Loucy (cell line): ENCODE measurements at regions not wholly inside any gene's neighbourhood (a gene's known extent, or its start where the extent isn't known, plus 50 kb on each side); places are given as distances from the start of the nearest gene placed in this dataset.

Experiments
- H2AFZ ChIP-seq: fragments of 200-600 bp; sonication (generic); 2 replicates; pipeline ENCODE4 v1.6.0; 2016; ENCODE audit warnings: antibody characterized with exemption, mild to moderate bottlenecking, low read length, moderate library complexity
- H3F3A ChIP-seq: fragments of 200-600 bp; 2 replicates; pipeline ENCODE4 v1.6.0; 2016; ENCODE audit warnings: antibody characterized with exemption, low read depth, mild to moderate bottlenecking
- H3K27me3 ChIP-seq: fragments of 200-600 bp; sonication (generic); 2 replicates; pipeline ENCODE4 v1.6.1; 2014; ENCODE audit warnings: low read length, mild to moderate bottlenecking; ENCODE audit not compliant: insufficient read depth, poor library complexity, severe bottlenecking
- H3K36me3 ChIP-seq: fragments of 200-600 bp; sonication (generic); 2 replicates; pipeline ENCODE4 v1.6.1; 2016; ENCODE audit warnings: low read length; ENCODE audit not compliant: insufficient read depth
- H3K4me1 ChIP-seq: fragments of 200-600 bp; sonication (generic); 2 replicates; pipeline ENCODE4 v1.5.1; 2014; ENCODE audit warnings: low read length, mild to moderate bottlenecking; ENCODE audit not compliant: insufficient read depth, poor library complexity, severe bottlenecking
- H3K4me2 ChIP-seq: fragments of 200-600 bp; sonication (generic); 2 replicates; pipeline ENCODE4 v1.6.0; 2014; ENCODE audit warnings: antibody characterized with exemption, low read length, low read depth, mild to moderate bottlenecking; ENCODE audit not compliant: poor library complexity, severe bottlenecking
- H3K4me3 ChIP-seq: fragments of 200-600 bp; sonication (generic); 2 replicates; pipeline ENCODE4 v1.5.1; 2014; ENCODE audit warnings: low read length, mild to moderate bottlenecking, mixed read lengths; ENCODE audit not compliant: poor library complexity, severe bottlenecking
- H3K79me2 ChIP-seq: fragments of 200-600 bp; sonication (generic); 2 replicates; pipeline ENCODE4 v1.6.1; 2014; ENCODE audit warnings: low read length; ENCODE audit not compliant: insufficient read depth
- H3K9ac ChIP-seq: fragments of 200-600 bp; sonication (generic); 2 replicates; pipeline ENCODE4 v1.6.0; 2014; ENCODE audit warnings: mild to moderate bottlenecking, low read depth, low read length, moderate library complexity; ENCODE audit not compliant: poor library complexity, severe bottlenecking
- H3K9me2 ChIP-seq: fragments of 200-600 bp; sonication (generic); replicated peaks from 2 replicates; pipeline ENCODE4 v1.6.1; 2016; ENCODE audit warnings: low read depth, low read length, mixed read lengths
- H3K9me3 ChIP-seq: fragments of 200-600 bp; sonication (generic); 2 replicates; pipeline ENCODE4 v1.6.1; 2014; ENCODE audit warnings: mild to moderate bottlenecking, antibody characterized with exemption, low read length, low read depth; ENCODE audit not compliant: insufficient read depth
- H4K20me1 ChIP-seq: fragments of 200-600 bp; sonication (generic); 2 replicates; pipeline ENCODE4 v1.6.0; 2014; ENCODE audit warnings: antibody characterized with exemption, low read length, mild to moderate bottlenecking; ENCODE audit not compliant: insufficient read depth, poor library complexity, severe bottlenecking
- EZH2phosphoT487 ChIP-seq: fragments of 200-600 bp; IDR thresholded peaks from 2 replicates; pipeline ENCODE4 v1.6.1; 2018; ENCODE audit warnings: antibody characterized with exemption, mild to moderate bottlenecking, moderate library complexity, borderline replicate concordance
- TF ChIP-seq, protein P1 (sequence below): fragments of 200-600 bp; sonication (generic); conservative IDR thresholded peaks from 2 replicates; pipeline ENCODE4 v1.5.1; 2014; ENCODE audit warnings: mild to moderate bottlenecking, antibody characterized with exemption, low read length

DNA sequence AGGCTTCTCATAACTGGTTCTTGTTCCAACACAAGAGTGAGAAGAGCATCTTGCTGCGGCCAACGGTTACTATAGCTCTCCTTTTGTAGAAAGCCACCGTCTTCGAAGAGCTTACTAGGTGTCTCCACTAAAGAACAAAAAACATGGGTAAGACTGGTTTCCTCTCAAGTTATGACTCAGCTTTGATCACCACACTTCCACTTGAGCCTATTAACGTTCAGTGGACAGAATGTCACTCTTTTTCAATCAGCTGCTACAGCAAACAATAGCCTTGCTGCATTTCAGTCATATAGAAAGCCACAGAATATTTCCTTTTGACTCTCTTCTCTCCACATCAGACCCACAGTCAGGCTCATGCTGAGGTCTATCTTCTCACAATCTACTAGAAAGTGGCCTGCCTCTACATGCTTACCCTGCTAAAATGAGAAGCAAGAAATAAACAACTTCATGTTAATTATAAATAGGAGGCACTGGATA lies 243.5 kb upstream of the PREP start:
- H3K79me2 ChIP-seq, result no peaks in the 10 kb centered on the region
- H3K9me3 ChIP-seq, result no peaks in the 10 kb centered on the region
- H3K9ac ChIP-seq, result no peak overlapping the region
- H3K4me1 ChIP-seq, result peaks cover 11% of the 10 kb centered on the region
- H2AFZ ChIP-seq, result no peak overlapping the region
- H3K4me3 ChIP-seq, result no peak overlapping the region
- no peak for TF ChIP-seq EZH2phosphoT487
- TF ChIP-seq, protein P1, sequence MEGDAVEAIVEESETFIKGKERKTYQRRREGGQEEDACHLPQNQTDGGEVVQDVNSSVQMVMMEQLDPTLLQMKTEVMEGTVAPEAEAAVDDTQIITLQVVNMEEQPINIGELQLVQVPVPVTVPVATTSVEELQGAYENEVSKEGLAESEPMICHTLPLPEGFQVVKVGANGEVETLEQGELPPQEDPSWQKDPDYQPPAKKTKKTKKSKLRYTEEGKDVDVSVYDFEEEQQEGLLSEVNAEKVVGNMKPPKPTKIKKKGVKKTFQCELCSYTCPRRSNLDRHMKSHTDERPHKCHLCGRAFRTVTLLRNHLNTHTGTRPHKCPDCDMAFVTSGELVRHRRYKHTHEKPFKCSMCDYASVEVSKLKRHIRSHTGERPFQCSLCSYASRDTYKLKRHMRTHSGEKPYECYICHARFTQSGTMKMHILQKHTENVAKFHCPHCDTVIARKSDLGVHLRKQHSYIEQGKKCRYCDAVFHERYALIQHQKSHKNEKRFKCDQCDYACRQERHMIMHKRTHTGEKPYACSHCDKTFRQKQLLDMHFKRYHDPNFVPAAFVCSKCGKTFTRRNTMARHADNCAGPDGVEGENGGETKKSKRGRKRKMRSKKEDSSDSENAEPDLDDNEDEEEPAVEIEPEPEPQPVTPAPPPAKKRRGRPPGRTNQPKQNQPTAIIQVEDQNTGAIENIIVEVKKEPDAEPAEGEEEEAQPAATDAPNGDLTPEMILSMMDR, result no peak
- H4K20me1 ChIP-seq, result no peaks in the 10 kb centered on the region
- H3K9me2 ChIP-seq, result no peaks in the 10 kb centered on the region
- no peaks in the 10 kb centered on the region for H3K27me3 ChIP-seq
- H3K36me3 ChIP-seq, result no peaks in the 10 kb centered on the region
- H3F3A ChIP-seq, result no peaks in the 10 kb centered on the region; the same call in 1 of the 2 replicates
- no peak overlapping the region for H3K4me2 ChIP-seq

DNA sequence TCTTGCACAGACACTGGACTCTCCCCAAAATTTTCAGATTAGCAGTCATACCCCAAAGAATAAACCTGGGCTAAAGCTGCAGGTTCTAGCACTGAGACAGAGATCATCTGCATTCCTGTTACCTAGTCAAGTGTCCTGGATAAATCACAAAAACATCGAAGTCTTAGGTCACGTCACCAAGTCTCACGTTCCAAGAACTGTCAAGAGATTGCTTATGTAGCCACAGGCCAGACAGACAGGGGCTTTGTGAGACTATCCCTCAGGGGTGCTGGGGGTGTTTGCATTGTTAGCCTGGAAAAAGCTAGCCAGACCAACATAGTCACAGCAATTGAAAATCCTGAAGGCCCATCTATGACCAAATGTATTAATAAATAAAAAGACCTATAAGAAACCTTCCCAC lies 243.1 kb upstream of the PREP start:
- Histone ChIP-seq H3K36me3 (no peaks in the 10 kb centered on the region), H3K4me2 (no peak overlapping the region), H3K4me1 (peaks cover 11% of the 10 kb centered on the region), H4K20me1 (no peaks in the 10 kb centered on the region), H3K79me2 (no peaks in the 10 kb centered on the region), H3K9me2 (no peaks in the 10 kb centered on the region), H3K4me3 (no peak overlapping the region), H3F3A (no peaks in the 10 kb centered on the region; the same call in 1 of the 2 replicates), H3K9ac (no peak overlapping the region), H2AFZ (no peak overlapping the region), H3K27me3 (no peaks in the 10 kb centered on the region), H3K9me3 (no peaks in the 10 kb centered on the region)
- no peak for TF ChIP-seq EZH2phosphoT487
- TF ChIP-seq, protein P1, result no peak

DNA sequence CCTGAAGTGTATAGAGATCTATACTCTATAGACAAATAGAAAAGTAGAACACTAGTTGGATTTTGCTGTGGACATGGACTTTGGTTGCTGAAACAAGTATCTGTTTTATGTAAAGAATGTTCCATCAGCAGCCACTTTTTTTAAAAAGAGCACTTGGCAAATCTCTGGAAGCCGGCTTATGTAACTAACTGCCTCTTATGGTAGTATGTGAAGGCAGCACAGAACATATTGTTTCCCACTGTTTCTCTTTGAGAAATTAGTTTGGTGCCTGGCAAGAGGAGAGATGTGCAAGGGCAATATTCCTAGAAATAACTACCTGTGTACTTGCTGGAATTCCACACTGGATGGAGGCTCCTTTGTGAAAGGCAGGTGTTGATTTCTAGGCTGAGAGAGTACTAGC lies 242.3 kb upstream of the PREP start:
- H3K9me2 ChIP-seq, result no peaks in the 10 kb centered on the region
- TF ChIP-seq EZH2phosphoT487, result no peak
- TF ChIP-seq, protein P1, result no peak
- H3F3A ChIP-seq, result no peaks in the 10 kb centered on the region; the same call in 1 of the 2 replicates
- H2AFZ ChIP-seq, result no peak overlapping the region
- peaks cover 11% of the 10 kb centered on the region for H3K4me1 ChIP-seq
- H3K9ac ChIP-seq, result no peak overlapping the region
- H3K4me3 ChIP-seq, result no peak overlapping the region
- no peaks in the 10 kb centered on the region for H3K9me3 ChIP-seq
- H3K4me2 ChIP-seq, result no peak overlapping the region
- no peaks in the 10 kb centered on the region for H3K27me3 ChIP-seq
- H3K36me3 ChIP-seq, result no peaks in the 10 kb centered on the region
- no peaks in the 10 kb centered on the region for H4K20me1 ChIP-seq
- no peaks in the 10 kb centered on the region for H3K79me2 ChIP-seq
